ENCODE measurements at regions not wholly inside any gene's neighbourhood (a gene's known extent, or its start where the extent isn't known, plus 50 kb on each side); places are given as distances from the start of the nearest gene placed in this dataset.

DNA sequence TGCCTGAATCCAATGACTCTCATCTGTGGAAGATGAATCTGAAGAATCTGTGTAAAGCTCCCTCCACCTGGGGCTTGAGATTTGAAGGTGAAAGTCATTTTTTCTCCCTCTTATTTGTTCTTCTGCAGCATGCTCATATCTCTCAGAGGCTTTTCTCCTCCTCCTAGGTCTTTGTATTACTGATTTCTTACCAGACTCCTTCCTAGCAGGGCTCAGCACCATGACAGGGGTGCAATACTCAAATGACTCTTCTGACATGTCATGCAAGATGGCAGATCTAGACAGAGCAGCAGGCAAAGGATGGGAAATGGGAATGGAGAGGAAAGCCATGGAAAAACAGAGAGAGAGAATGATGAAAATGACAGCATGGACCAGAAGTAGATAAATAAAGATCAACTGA, 118.3 kb downstream of the TMA16 start:
- TF ChIP-seq, protein P1, sequence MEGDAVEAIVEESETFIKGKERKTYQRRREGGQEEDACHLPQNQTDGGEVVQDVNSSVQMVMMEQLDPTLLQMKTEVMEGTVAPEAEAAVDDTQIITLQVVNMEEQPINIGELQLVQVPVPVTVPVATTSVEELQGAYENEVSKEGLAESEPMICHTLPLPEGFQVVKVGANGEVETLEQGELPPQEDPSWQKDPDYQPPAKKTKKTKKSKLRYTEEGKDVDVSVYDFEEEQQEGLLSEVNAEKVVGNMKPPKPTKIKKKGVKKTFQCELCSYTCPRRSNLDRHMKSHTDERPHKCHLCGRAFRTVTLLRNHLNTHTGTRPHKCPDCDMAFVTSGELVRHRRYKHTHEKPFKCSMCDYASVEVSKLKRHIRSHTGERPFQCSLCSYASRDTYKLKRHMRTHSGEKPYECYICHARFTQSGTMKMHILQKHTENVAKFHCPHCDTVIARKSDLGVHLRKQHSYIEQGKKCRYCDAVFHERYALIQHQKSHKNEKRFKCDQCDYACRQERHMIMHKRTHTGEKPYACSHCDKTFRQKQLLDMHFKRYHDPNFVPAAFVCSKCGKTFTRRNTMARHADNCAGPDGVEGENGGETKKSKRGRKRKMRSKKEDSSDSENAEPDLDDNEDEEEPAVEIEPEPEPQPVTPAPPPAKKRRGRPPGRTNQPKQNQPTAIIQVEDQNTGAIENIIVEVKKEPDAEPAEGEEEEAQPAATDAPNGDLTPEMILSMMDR (IDR thresholded peaks at IDR 0.05): no peak
- TF ChIP-seq EZH2phosphoT487 (IDR thresholded peaks at IDR 0.05) (no peak), EZH2 (IDR thresholded peaks at IDR 0.05) (no peak)
